ENCODE measurements at regions not wholly inside any gene's neighbourhood (a gene's known extent, or its start where the extent isn't known, plus 50 kb on each side); places are given as distances from the start of the nearest gene placed in this dataset.

DNA sequence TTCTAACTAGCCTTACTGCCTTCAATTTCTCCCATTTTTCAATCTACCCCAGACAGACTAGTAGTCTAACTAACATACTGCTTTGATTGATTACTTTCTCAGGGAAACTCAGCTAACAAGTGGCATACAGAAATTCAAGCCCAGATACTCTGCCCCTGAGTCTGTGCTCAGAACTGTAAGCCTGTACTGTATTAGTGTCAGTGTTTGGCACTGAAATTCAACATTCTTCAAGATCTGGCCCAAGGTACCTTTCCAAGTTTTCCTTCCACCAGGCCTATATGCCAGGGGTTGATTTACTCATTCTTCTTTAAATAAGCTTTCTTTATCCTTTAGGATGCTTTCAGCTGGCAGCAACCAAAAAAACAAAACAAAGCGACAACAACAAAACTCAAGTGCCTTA lies 433.2 kb upstream of the MARCKS start:
- Histone ChIP-seq H3K9me3 (replicated peaks; ENCODE audit: insufficient read depth, low read length) (no peaks in the 10 kb centered on the region), H3K4me1 (ENCODE audit: low read length) (no peaks in the 10 kb centered on the region), H3K9ac (ENCODE audit: low read length) (no peak overlapping the region), H2AFZ (ENCODE audit: low read length) (no peak overlapping the region), H4K20me1 (ENCODE audit: insufficient read depth, low read length) (no peaks in the 10 kb centered on the region), H3K27me3 (replicated peaks; ENCODE audit: insufficient read depth, low read length) (no peaks in the 10 kb centered on the region), H3F3A (ENCODE audit: insufficient read depth, low read length) (no peaks in the 10 kb centered on the region), H3K9me2 (replicated peaks; ENCODE audit: insufficient read depth, low read length) (no peaks in the 10 kb centered on the region), H3K79me2 (ENCODE audit: low read length) (no peaks in the 10 kb centered on the region), H3K27ac (ENCODE audit: low read length) (no peak overlapping the region), H3K36me3 (replicated peaks; ENCODE audit: insufficient read depth, low read length) (no peaks in the 10 kb centered on the region), H3K4me3 (ENCODE audit: low read length) (no peak overlapping the region), H3K4me2 (ENCODE audit: low read depth, low read length) (no peak overlapping the region)
- TF ChIP-seq EZH2 (optimal IDR thresholded peaks at IDR 0.05; ENCODE audit: low read depth, low read length): no peak
- no peak for TF ChIP-seq EZH2phosphoT487 (IDR thresholded peaks at IDR 0.05; ENCODE audit: low read length)
- TF ChIP-seq CTCF (IDR thresholded peaks at IDR 0.05; ENCODE audit: low read length): no peak
- no peak for DNase-seq

GRCh38 chr6:113425977-113426660 lies 431.0 kb upstream of the MARCKS start:
- no peaks in the 10 kb centered on the region for H3K27me3 ChIP-seq (replicated peaks; ENCODE audit: insufficient read depth, low read length)
- no peaks in the 10 kb centered on the region for H3K4me1 ChIP-seq (ENCODE audit: low read length)
- H3K9me2 ChIP-seq (replicated peaks; ENCODE audit: insufficient read depth, low read length): no peaks in the 10 kb centered on the region
- no peaks in the 10 kb centered on the region for H3K79me2 ChIP-seq (ENCODE audit: low read length)
- no peak for DNase-seq
- H3K9me3 ChIP-seq (replicated peaks; ENCODE audit: insufficient read depth, low read length): no peaks in the 10 kb centered on the region
- H3K4me3 ChIP-seq (ENCODE audit: low read length): no peak overlapping the region
- H3K36me3 ChIP-seq (replicated peaks; ENCODE audit: insufficient read depth, low read length): no peaks in the 10 kb centered on the region
- H3K27ac ChIP-seq (ENCODE audit: low read length): no peak overlapping the region
- H3K4me2 ChIP-seq (ENCODE audit: low read depth, low read length): no peak overlapping the region
- H2AFZ ChIP-seq (ENCODE audit: low read length): no peak overlapping the region
- H4K20me1 ChIP-seq (ENCODE audit: insufficient read depth, low read length): no peaks in the 10 kb centered on the region
- no peak overlapping the region for H3K9ac ChIP-seq (ENCODE audit: low read length)
- H3F3A ChIP-seq (ENCODE audit: insufficient read depth, low read length): no peaks in the 10 kb centered on the region
- TF ChIP-seq EZH2phosphoT487 (IDR thresholded peaks at IDR 0.05; ENCODE audit: low read length) (no peak), EZH2 (optimal IDR thresholded peaks at IDR 0.05; ENCODE audit: low read depth, low read length) (no peak), CTCF (IDR thresholded peaks at IDR 0.05; ENCODE audit: low read length) (no peak)

GRCh38 chr6:113427617-113428016 lies 429.5 kb upstream of the MARCKS start:
- no peak for DNase-seq
- no peaks in the 10 kb centered on the region for H3K9me3 ChIP-seq (replicated peaks; ENCODE audit: insufficient read depth, low read length)
- no peaks in the 10 kb centered on the region for H3K36me3 ChIP-seq (replicated peaks; ENCODE audit: insufficient read depth, low read length)
- H3K9ac ChIP-seq (ENCODE audit: low read length): no peak overlapping the region
- no peaks in the 10 kb centered on the region for H3K27me3 ChIP-seq (replicated peaks; ENCODE audit: insufficient read depth, low read length)
- no peaks in the 10 kb centered on the region for H3K79me2 ChIP-seq (ENCODE audit: low read length)
- H3K4me3 ChIP-seq (ENCODE audit: low read length): no peak overlapping the region
- H2AFZ ChIP-seq (ENCODE audit: low read length): no peak overlapping the region
- H3K4me1 ChIP-seq (ENCODE audit: low read length): no peaks in the 10 kb centered on the region
- H4K20me1 ChIP-seq (ENCODE audit: insufficient read depth, low read length): no peaks in the 10 kb centered on the region
- H3F3A ChIP-seq (ENCODE audit: insufficient read depth, low read length): no peaks in the 10 kb centered on the region
- no peak overlapping the region for H3K4me2 ChIP-seq (ENCODE audit: low read depth, low read length)
- H3K9me2 ChIP-seq (replicated peaks; ENCODE audit: insufficient read depth, low read length): no peaks in the 10 kb centered on the region
- TF ChIP-seq EZH2phosphoT487 (IDR thresholded peaks at IDR 0.05; ENCODE audit: low read length): no peak
- TF ChIP-seq CTCF (IDR thresholded peaks at IDR 0.05; ENCODE audit: low read length): no peak
- no peak for TF ChIP-seq EZH2 (optimal IDR thresholded peaks at IDR 0.05; ENCODE audit: low read depth, low read length)
- no peak overlapping the region for H3K27ac ChIP-seq (ENCODE audit: low read length)

Measured in MM.1S (cell line).